Activated CD4-positive, CD25-positive, alpha-beta regulatory T cell treated with anti-CD3 and anti-CD28 coated beads, Interleukin-2, amount 50 U/mL, for 16 hours (primary cell): ENCODE measurements at regions not wholly inside any gene's neighbourhood (a gene's known extent, or its start where the extent isn't known, plus 50 kb on each side); places are given as distances from the start of the nearest gene placed in this dataset.
"Not testable (repeated sequence)": the region's sequence is repeated elsewhere in the genome, so short reads cannot be mapped to it uniquely, and the experiment has no call there.

ENCODE experiments used
- DNase-seq: peaks from one replicate; pipeline ENCODE4 v3.0.0-alpha.2; 2020; ENCODE audit warnings: low read depth, low spot score

GRCh38 chr14:105734241-105734640 is 207.9 kb downstream of the TMEM121 start:
- DNase-seq, result not testable (repeated sequence)

GRCh38 chr14:105736331-105736730 is 209.9 kb downstream of the TMEM121 start:
- DNase-seq, result not testable (repeated sequence)

- no peak for DNase-seq
Measured at GRCh38 chr14:105737504-105738246, 211.3 kb downstream of the TMEM121 start.

- no peak for DNase-seq
Measured at GRCh38 chr14:105738638-105739037, 212.3 kb downstream of the TMEM121 start.

GRCh38 chr14:105739331-105740102 is 213.1 kb downstream of the TMEM121 start:
- no peak for DNase-seq

- DNase-seq, result not testable (repeated sequence)
Measured at GRCh38 chr14:105740272-105740671, 213.9 kb downstream of the TMEM121 start.

- DNase-seq, result not testable (repeated sequence)
Measured at GRCh38 chr14:105740961-105741360, 214.6 kb downstream of the TMEM121 start.

- DNase-seq, result not testable (repeated sequence)
Measured at GRCh38 chr14:105741707-105742530, 215.5 kb downstream of the TMEM121 start.

GRCh38 chr14:105742531-105742848 is 216.1 kb downstream of the TMEM121 start:
- no peak for DNase-seq

GRCh38 chr14:105742904-105743701 is 216.7 kb downstream of the TMEM121 start:
- DNase-seq, result not testable (repeated sequence)

GRCh38 chr14:105744213-105744787 is 217.9 kb downstream of the TMEM121 start:
- not testable (repeated sequence) for DNase-seq

GRCh38 chr14:105745433-105746123 is 219.2 kb downstream of the TMEM121 start:
- DNase-seq, result no peak

- no peak for DNase-seq
Measured at GRCh38 chr14:105746124-105746514, 219.7 kb downstream of the TMEM121 start.

- not testable (repeated sequence) for DNase-seq
Measured at GRCh38 chr14:105746800-105747502, 220.6 kb downstream of the TMEM121 start.

- DNase-seq, result not testable (repeated sequence)
Measured at GRCh38 chr14:105747503-105748203, 221.3 kb downstream of the TMEM121 start.

- no peak for DNase-seq
Measured at GRCh38 chr14:105748204-105748578, 221.8 kb downstream of the TMEM121 start.

- DNase-seq, result not testable (repeated sequence)
Measured at GRCh38 chr14:105748710-105749109, 222.3 kb downstream of the TMEM121 start.

GRCh38 chr14:105749870-105750541 is 223.6 kb downstream of the TMEM121 start:
- DNase-seq, result not testable (repeated sequence)
